ENCODE measurements at regions not wholly inside any gene's neighbourhood (a gene's known extent, or its start where the extent isn't known, plus 50 kb on each side); places are given as distances from the start of the nearest gene placed in this dataset.

DNA sequence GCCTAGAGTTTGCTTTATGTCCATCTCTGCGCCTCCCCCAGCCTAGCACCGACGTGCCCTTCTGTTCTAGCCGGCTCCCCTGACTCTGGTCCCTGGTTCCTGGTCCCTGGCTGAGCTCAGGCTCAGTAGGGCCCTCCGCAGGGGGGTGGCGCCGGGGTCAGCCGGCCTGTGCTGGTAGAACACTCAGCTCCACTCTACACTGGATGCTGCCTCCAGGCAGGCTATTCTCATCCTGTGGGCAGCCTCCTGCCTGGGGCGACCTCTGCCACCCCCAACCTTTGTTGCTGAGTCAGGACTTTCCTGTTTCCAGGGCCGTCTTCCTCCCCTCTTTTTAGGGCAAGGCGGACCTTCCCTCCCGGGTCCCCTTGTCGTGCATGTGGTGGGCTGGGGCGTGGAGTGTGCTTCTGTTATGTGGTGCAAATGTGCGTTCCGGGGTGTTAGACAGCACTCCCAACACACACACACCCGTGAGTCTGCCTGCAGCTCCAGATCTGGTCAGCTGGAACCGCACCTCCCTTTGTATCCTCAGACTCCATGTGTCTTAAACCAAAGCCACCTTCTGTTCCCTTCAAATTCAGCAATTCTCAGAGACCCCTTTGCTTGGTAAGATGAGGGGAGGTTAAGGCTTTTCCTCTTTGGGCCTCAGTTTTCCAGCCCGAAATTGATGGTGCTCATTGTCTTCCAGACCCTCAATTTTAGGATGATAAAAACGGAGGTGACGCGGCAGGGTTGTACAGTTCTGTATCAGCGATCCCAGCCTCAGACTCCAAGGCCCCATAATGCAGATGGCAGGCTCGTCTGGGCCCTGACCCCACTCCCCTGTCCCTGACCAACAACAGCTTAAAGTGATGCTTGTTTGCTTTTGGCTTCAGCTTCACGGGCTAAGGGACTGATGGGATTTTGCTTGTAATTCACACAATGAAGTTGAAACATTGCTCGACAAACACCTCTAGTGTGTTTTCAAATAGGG lies 1327.9 kb downstream of the BRD1 start:
- TF ChIP-seq, protein P1, sequence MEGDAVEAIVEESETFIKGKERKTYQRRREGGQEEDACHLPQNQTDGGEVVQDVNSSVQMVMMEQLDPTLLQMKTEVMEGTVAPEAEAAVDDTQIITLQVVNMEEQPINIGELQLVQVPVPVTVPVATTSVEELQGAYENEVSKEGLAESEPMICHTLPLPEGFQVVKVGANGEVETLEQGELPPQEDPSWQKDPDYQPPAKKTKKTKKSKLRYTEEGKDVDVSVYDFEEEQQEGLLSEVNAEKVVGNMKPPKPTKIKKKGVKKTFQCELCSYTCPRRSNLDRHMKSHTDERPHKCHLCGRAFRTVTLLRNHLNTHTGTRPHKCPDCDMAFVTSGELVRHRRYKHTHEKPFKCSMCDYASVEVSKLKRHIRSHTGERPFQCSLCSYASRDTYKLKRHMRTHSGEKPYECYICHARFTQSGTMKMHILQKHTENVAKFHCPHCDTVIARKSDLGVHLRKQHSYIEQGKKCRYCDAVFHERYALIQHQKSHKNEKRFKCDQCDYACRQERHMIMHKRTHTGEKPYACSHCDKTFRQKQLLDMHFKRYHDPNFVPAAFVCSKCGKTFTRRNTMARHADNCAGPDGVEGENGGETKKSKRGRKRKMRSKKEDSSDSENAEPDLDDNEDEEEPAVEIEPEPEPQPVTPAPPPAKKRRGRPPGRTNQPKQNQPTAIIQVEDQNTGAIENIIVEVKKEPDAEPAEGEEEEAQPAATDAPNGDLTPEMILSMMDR (IDR thresholded peaks at IDR 0.05), result no peak
- no peak for TF ChIP-seq POLR2A (IDR thresholded peaks at IDR 0.05)

Measured in adrenal gland (tissue), 5 donors.